Left lung (tissue), 4 donors: ENCODE measurements at regions not wholly inside any gene's neighbourhood (a gene's known extent, or its start where the extent isn't known, plus 50 kb on each side); places are given as distances from the start of the nearest gene placed in this dataset.
A peak's percentile ranks its signal among the peaks of the same experiment; 100 is the strongest.

Experiments
- ATAC-seq: fragments of 200-7000 bp; cut with Tn5 transposase; one replicate; pipeline ENCODE4 v1.9.1; 2020; ENCODE audit warnings: moderate library complexity
- DNase-seq, 4 donors: peaks; one replicate each; pipeline ENCODE4 v3.0.0-alpha.2; 2013 to 2020
- H3K27ac ChIP-seq, 2 donors: fragments of 200-600 bp; sonication (generic) in 1 of 2; one replicate each; pipeline versions ENCODE4 v1.5.0 to v1.8.0; 2020 to 2021
- H3K27me3 ChIP-seq, 2 donors: fragments of 200-600 bp; sonication (generic) in 1 of 2; one replicate each; pipeline versions ENCODE4 v1.5.0 to v1.8.0; 2020 to 2021
- H3K36me3 ChIP-seq, 2 donors: fragments of 200-600 bp; sonication (generic) in 1 of 2; one replicate each; pipeline versions ENCODE4 v1.5.0 to v1.8.0; 2020 to 2021
- H3K4me1 ChIP-seq, 2 donors: fragments of 200-600 bp; one replicate each; pipeline ENCODE4 v1.8.0; 2021
- H3K4me3 ChIP-seq, 2 donors: fragments of 200-600 bp; sonication (generic) in 1 of 2; one replicate each; pipeline versions ENCODE4 v1.5.0 to v1.8.0; 2020 to 2021; ENCODE audit warnings: mild to moderate bottlenecking in 1 of 2
- H3K9me3 ChIP-seq, 2 donors: fragments of 200-600 bp; sonication (generic) in 1 of 2; one replicate each; pipeline versions ENCODE4 v1.5.0 to v1.8.0; 2020 to 2021
- intact Hi-C, 2 donors: fragments of 100-400 bp; cut with DNase I; formaldehyde crosslinking; loops; one replicate each; pipeline versions ENCODE4 v1.11.2 to v1.14.2; 2022
- TF ChIP-seq, protein P1 (sequence below), 2 donors: fragments of 200-600 bp; sonication (generic) in 1 of 2; IDR thresholded peaks; one replicate each; pipeline versions ENCODE4 v1.5.0 to v1.8.0; 2021; ENCODE audit warnings: antibody characterized with exemption in 2 of 2
- donor health status: DM: no; HTN: yes; CAD: no.
- donor health status: DM: no; HTN: no; CAD: no.

DNA sequence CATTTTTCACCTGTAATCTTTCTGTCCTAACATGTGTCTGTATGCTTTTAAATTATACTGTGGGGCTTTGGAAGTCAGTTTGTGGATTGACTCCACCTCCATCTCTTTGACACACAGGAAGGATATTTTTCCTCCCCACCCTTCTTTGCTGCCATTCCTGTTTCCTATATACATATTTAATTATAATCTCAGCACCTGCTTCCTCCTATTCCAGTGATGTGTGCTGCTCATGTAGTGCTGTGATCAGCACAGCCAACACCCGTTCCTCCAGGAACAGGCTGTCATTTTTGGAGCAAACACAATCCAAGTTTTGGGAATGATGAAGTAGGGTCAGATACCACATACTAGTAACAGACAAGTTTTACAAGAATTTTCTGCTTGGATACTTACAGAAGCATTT, 135.0 kb upstream of the PRPS1L1 start:
- TF ChIP-seq, protein P1, sequence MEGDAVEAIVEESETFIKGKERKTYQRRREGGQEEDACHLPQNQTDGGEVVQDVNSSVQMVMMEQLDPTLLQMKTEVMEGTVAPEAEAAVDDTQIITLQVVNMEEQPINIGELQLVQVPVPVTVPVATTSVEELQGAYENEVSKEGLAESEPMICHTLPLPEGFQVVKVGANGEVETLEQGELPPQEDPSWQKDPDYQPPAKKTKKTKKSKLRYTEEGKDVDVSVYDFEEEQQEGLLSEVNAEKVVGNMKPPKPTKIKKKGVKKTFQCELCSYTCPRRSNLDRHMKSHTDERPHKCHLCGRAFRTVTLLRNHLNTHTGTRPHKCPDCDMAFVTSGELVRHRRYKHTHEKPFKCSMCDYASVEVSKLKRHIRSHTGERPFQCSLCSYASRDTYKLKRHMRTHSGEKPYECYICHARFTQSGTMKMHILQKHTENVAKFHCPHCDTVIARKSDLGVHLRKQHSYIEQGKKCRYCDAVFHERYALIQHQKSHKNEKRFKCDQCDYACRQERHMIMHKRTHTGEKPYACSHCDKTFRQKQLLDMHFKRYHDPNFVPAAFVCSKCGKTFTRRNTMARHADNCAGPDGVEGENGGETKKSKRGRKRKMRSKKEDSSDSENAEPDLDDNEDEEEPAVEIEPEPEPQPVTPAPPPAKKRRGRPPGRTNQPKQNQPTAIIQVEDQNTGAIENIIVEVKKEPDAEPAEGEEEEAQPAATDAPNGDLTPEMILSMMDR (IDR thresholded peaks at IDR 0.05): no peak
- Histone ChIP-seq H3K4me3 (no peak overlapping the region), H3K36me3 (no peaks in the 10 kb centered on the region), H3K9me3 (no peaks in the 10 kb centered on the region), H3K27ac (no peak overlapping the region), H3K27me3 (no peaks in the 10 kb centered on the region), H3K4me1 (peaks cover 0 to 4% of the 10 kb centered on the region in 2 donors)
- intact Hi-C loops: no loop called here
- DNase-seq (no peak), ATAC-seq (no peak)

DNA sequence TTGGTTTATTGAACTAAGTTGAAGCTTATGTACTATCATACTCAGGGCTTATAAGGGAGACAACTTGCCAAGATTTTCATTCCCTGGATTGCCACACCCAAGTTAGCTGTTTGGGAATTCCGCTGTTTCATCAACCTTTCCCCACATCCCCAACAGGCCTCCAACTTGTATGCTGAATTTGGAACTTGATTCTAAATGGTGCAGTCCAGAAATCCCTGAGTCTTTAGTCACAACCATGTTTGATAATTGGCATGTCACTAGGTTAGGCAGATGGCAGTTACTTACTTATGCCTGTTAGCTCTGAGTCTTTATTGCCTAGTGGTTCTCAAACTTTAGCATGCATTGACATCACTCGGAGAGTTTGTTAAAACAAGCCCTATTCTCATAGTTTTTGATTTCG, 135.4 kb upstream of the PRPS1L1 start:
- intact Hi-C loops: no loop called here
- no peak for ATAC-seq
- TF ChIP-seq, protein P1 (IDR thresholded peaks at IDR 0.05): no peak

GRCh38 chr7:18165166-18165565, 137.5 kb upstream of the PRPS1L1 start:
- Histone ChIP-seq H3K4me3 (no peak overlapping the region), H3K27me3 (no peaks in the 10 kb centered on the region), H3K9me3 (no peaks in the 10 kb centered on the region), H3K36me3 (no peaks in the 10 kb centered on the region), H3K4me1 (peaks cover 0 to 4% of the 10 kb centered on the region in 2 donors), H3K27ac (no peak overlapping the region)
- ATAC-seq (no peak), DNase-seq (peak in 1 of 4 donors; percentile 9)
- intact Hi-C loops: no loop called here
- TF ChIP-seq, protein P1 (IDR thresholded peaks at IDR 0.05): no peak

More for the DNA sequence above, 135.4 kb upstream of the PRPS1L1 start:
- H3K27me3 ChIP-seq: no peaks in the 10 kb centered on the region
- no peak for DNase-seq
- no peaks in the 10 kb centered on the region for H3K9me3 ChIP-seq
- H3K4me3 ChIP-seq: no peak overlapping the region
- no peaks in the 10 kb centered on the region for H3K36me3 ChIP-seq
- no peak overlapping the region for H3K27ac ChIP-seq
- H3K4me1 ChIP-seq: peaks cover 0 to 4% of the 10 kb centered on the region in 2 donors

- no peak overlapping the region for H3K4me3 ChIP-seq
- ATAC-seq (no peak), DNase-seq (no peak)
- no peaks in the 10 kb centered on the region for H3K9me3 ChIP-seq
- H3K27me3 ChIP-seq: no peaks in the 10 kb centered on the region
- TF ChIP-seq, protein P1 (IDR thresholded peaks at IDR 0.05): no peak
- H3K4me1 ChIP-seq: peaks cover 0 to 4% of the 10 kb centered on the region in 2 donors
- intact Hi-C loops: no loop called here
- no peaks in the 10 kb centered on the region for H3K36me3 ChIP-seq
- H3K27ac ChIP-seq: no peak overlapping the region
Measured at GRCh38 chr7:18166002-18166401, 138.4 kb upstream of the PRPS1L1 start.

DNA sequence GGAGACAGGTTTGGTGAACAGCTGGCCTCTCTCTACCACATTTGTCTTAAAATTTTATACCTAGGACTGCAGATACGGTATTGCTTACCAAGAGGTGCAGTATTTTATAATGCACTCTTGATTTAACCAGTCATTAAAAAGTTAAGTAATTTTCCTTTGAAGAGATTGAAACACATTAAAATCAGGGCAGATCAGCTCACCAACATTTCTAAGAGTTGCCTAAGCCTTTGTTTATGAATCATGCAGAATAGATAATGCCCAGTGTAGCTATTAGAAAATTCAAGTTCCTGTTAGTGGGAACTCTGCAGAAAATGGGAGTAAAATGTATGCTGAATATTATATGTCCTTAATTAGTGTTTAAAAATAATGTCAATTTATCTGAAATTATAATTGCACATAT, 140.2 kb upstream of the PRPS1L1 start:
- Histone ChIP-seq H3K27ac (no peak overlapping the region), H3K27me3 (no peaks in the 10 kb centered on the region), H3K9me3 (no peaks in the 10 kb centered on the region), H3K4me3 (no peak overlapping the region), H3K4me1 (no peaks in the 10 kb centered on the region), H3K36me3 (no peaks in the 10 kb centered on the region)
- TF ChIP-seq, protein P1 (IDR thresholded peaks at IDR 0.05): no peak
- ATAC-seq (no peak), DNase-seq (no peak)
- intact Hi-C loops: no loop called here
